ENCODE measurements at regions not wholly inside any gene's neighbourhood (a gene's known extent, or its start where the extent isn't known, plus 50 kb on each side); places are given as distances from the start of the nearest gene placed in this dataset.

GRCh38 chr11:76721755-76722677, 51.5 kb upstream of the LRRC32 start:
- DNase-seq (ENCODE audit: low read depth), result peak; percentile 61

- DNase-seq (ENCODE audit: low read depth), result no peak
These were observed 52.6 kb upstream of the LRRC32 start for GRCh38 chr11:76723142-76723541.

GRCh38 chr11:76723548-76723947, 53.0 kb upstream of the LRRC32 start:
- no peak for DNase-seq (ENCODE audit: low read depth)

DNA sequence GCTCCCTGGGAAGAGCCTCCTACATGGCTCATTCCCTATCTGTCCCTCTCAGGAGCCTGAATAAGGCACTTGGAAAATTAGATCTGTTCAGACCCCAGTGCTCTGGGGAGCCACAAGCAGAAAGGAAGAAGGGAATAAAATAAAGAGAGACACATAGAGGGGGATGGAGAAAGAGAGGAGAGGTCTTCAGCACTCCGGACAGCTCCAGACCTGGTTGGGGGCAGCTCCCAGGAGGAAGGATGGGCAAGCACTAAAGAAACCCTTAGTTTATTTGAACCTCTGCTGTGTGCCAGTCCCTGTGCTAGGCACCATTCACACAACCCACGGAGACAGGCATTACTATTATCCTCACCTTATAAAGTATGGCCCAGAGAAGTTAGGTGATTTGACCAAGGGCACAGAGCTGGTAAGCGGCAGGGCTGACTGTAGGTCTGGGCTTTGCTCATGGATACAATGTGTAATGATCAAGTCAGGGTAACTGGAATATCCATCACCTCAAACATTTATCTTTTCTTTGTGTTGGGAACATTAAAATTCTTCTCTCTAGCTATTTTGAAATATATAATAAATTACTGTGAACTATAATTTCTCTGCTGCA, 53.7 kb upstream of the LRRC32 start:
- DNase-seq (ENCODE audit: low read depth), result no peak

DNA sequence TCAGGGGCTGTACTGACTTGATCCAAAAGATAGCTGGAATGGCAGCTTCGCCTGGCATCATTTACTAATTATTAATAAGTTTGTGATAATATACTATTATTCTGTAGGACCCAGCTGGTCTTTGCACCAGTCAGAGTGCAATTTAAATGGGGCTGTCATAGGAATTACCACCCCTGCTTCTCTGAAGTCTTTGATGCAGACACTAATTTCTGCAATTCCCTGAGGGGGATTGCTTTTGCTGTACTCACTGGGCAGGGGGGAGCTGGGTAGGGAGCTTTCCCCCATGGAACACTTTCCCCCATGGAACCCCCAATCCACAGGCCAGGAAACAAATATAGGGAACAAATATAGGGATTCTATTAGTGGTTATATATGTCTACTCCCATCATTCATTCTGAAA, 54.9 kb upstream of the TSKU start:
- no peak for DNase-seq (ENCODE audit: low read depth)

DNA sequence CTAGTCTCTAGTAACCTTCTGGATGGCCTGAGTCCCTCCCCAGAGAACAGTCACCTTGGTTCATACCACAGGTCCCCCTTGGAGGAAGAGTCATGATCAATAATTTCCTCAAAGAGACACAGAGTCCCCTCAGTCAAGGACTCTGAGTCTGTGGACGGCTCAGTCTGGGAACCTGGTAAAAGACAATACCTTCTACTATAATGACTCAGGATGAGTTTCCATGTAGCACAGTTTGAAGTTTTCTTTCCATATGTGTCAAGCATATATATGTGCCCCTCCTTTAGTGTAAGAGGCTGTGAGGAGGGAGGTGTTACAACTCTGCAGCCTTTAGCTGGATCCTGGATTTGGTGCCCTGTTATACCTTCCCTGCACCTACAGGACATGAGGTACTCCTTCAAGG, 54.4 kb upstream of the TSKU start:
- DNase-seq (ENCODE audit: low read depth), result no peak

GRCh38 chr11:76729214-76729613, 53.9 kb upstream of the TSKU start:
- DNase-seq (ENCODE audit: low read depth), result no peak

- no peak for DNase-seq (ENCODE audit: low read depth)
These were observed 52.1 kb upstream of the TSKU start for GRCh38 chr11:76730887-76731565.

DNA sequence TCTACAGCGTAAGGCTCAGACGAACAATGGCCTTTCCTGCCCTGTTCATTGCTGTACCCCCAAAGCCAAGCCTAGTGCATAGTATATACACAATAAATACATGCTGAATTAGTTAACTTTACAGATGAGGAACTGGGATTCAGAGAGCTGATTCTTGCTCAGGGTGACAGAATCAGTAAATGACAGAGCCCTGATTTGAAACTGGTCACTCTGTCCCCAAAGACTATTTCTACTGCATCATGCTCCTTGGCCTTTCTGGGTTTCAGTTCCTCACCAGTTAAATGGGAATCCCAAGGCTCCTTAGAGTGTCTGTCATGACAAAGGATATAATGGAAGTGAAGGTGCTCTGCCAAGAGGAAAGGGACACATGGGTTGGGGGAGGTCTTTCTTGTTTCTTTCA, 50.5 kb upstream of the TSKU start:
- no peak for DNase-seq (ENCODE audit: low read depth)

Measured in activated T-cell treated with anti-CD3 and anti-CD28 coated beads for 1 hour (primary cell).